ENCODE measurements at regions not wholly inside any gene's neighbourhood (a gene's known extent, or its start where the extent isn't known, plus 50 kb on each side); places are given as distances from the start of the nearest gene placed in this dataset.

GRCh38 chr13:50697746-50698539 is 145.5 kb downstream of the DLEU7 start:
- TF ChIP-seq CTCF (IDR thresholded peaks at IDR 0.05) (no peak), POLR2A (IDR thresholded peaks at IDR 0.05) (no peak), POLR2AphosphoS5 (IDR thresholded peaks at IDR 0.05) (no peak)

Data from prostate gland (tissue), 2 donors.